Thyroid gland (tissue), 4 donors: ENCODE measurements at regions not wholly inside any gene's neighbourhood (a gene's known extent, or its start where the extent isn't known, plus 50 kb on each side); places are given as distances from the start of the nearest gene placed in this dataset.
"Not testable (repeated sequence)": the region's sequence is repeated elsewhere in the genome, so short reads cannot be mapped to it uniquely, and the experiment has no call there.

Source experiments
- POLR2A ChIP-seq, 2 donors: fragments of 450-650 bp; IDR thresholded peaks; one replicate each; pipeline ENCODE4 v1.6.1; 2017; ENCODE audit warnings: antibody characterized with exemption in 2 of 2, mild to moderate bottlenecking in 2 of 2, moderate library complexity in 1 of 2
- TF ChIP-seq, protein P1 (sequence below), 6 experiments: fragments of 200-600 bp in 3 of 6; fragments of 450-650 bp in 3 of 6; sonication (generic) in 3 of 6; IDR thresholded peaks; one replicate each; pipeline ENCODE4 v1.5.1; 2016 to 2019; ENCODE audit warnings: antibody characterized with exemption in 6 of 6, mild to moderate bottlenecking in 2 of 6, inconsistent platforms in 1 of 6, moderate library complexity in 1 of 6

- TF ChIP-seq, protein P1, sequence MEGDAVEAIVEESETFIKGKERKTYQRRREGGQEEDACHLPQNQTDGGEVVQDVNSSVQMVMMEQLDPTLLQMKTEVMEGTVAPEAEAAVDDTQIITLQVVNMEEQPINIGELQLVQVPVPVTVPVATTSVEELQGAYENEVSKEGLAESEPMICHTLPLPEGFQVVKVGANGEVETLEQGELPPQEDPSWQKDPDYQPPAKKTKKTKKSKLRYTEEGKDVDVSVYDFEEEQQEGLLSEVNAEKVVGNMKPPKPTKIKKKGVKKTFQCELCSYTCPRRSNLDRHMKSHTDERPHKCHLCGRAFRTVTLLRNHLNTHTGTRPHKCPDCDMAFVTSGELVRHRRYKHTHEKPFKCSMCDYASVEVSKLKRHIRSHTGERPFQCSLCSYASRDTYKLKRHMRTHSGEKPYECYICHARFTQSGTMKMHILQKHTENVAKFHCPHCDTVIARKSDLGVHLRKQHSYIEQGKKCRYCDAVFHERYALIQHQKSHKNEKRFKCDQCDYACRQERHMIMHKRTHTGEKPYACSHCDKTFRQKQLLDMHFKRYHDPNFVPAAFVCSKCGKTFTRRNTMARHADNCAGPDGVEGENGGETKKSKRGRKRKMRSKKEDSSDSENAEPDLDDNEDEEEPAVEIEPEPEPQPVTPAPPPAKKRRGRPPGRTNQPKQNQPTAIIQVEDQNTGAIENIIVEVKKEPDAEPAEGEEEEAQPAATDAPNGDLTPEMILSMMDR (IDR thresholded peaks at IDR 0.05) = not testable (repeated sequence)
- TF ChIP-seq POLR2A (IDR thresholded peaks at IDR 0.05) = not testable (repeated sequence)
Observed at GRCh38 chr9:107817595-107818502, 328.3 kb upstream of the KLF4 start.
